Endodermal cell (in vitro differentiated cells): ENCODE measurements at regions not wholly inside any gene's neighbourhood (a gene's known extent, or its start where the extent isn't known, plus 50 kb on each side); places are given as distances from the start of the nearest gene placed in this dataset.

Experiments used
- DNase-seq: peaks from one replicate; pipeline ENCODE4 v3.0.0-alpha.2; 2017
- H3K27ac ChIP-seq: 2 replicates; pipeline ENCODE4 v1.5.1; 2013; ENCODE audit warnings: mild to moderate bottlenecking, low read depth, low read length, moderate library complexity
- H3K27me3 ChIP-seq: 2 replicates; pipeline ENCODE4 v1.6.1; 2013; ENCODE audit warnings: mild to moderate bottlenecking, low read length, moderate library complexity; ENCODE audit not compliant: insufficient read depth, control insufficient read depth, poor library complexity, severe bottlenecking
- H3K36me3 ChIP-seq: 2 replicates; pipeline ENCODE4 v1.7.0; 2013; ENCODE audit warnings: mild to moderate bottlenecking, low read length, moderate library complexity; ENCODE audit not compliant: control insufficient read depth, insufficient read depth
- H3K4me1 ChIP-seq: one replicate; pipeline ENCODE4 v1.7.0; 2013; ENCODE audit warnings: low read length; ENCODE audit not compliant: control insufficient read depth, insufficient read depth
- H3K4me3 ChIP-seq: 2 replicates; pipeline ENCODE4 v1.5.1; 2013; ENCODE audit warnings: mild to moderate bottlenecking, low read length, moderate library complexity
- H3K9ac ChIP-seq: 2 replicates; pipeline ENCODE4 v1.6.1; 2013; ENCODE audit warnings: mild to moderate bottlenecking, low read length, moderate library complexity; ENCODE audit not compliant: poor library complexity, severe bottlenecking; ENCODE audit errors: extremely low read depth
- H3K9me3 ChIP-seq: 2 replicates; pipeline ENCODE4 v1.6.1; 2013; ENCODE audit warnings: mild to moderate bottlenecking, low read length, moderate library complexity; ENCODE audit not compliant: control insufficient read depth
- H3K27ac Mint-ChIP-seq: 2 replicates; pipeline ENCODE4 v1.8.0; 2020; ENCODE audit warnings: mixed read lengths
- H3K27me3 Mint-ChIP-seq: 2 replicates; pipeline ENCODE4 v1.8.0; 2021; ENCODE audit warnings: mild to moderate bottlenecking, mixed read lengths; ENCODE audit not compliant: insufficient read depth
- H3K36me3 Mint-ChIP-seq: 2 replicates; pipeline ENCODE4 v1.8.0; 2020; ENCODE audit warnings: low read depth, mixed read lengths
- H3K4me1 Mint-ChIP-seq: 2 replicates; pipeline ENCODE4 v1.8.0; 2020; ENCODE audit warnings: mixed read lengths
- H3K4me3 Mint-ChIP-seq: 2 replicates; pipeline ENCODE4 v1.8.0; 2020; ENCODE audit warnings: mild to moderate bottlenecking, moderate library complexity, mixed read lengths
- H3K9me3 Mint-ChIP-seq: 2 replicates; pipeline ENCODE4 v1.8.0; 2020; ENCODE audit warnings: mild to moderate bottlenecking, mixed read lengths
- WGBS, 2 experiments: methylation state at CpG; one replicate each; pipeline versions ENCODE4 v1.1.5 to v1.1.7; 2013; ENCODE audit warnings: missing lambda C conversion rate in 2 of 2, mixed read lengths in 1 of 2; ENCODE audit not compliant: insufficient coverage in 1 of 2, insufficient read length in 1 of 2; 5-methylcytosine and 5-hydroxymethylcytosine counted together
- TF ChIP-seq, protein P1 (sequence below): fragments of 200-600 bp; sonication (generic); conservative IDR thresholded peaks from 2 replicates; pipeline ENCODE4 v1.5.0; 2021; ENCODE audit warnings: antibody characterized with exemption, mild to moderate bottlenecking

DNA sequence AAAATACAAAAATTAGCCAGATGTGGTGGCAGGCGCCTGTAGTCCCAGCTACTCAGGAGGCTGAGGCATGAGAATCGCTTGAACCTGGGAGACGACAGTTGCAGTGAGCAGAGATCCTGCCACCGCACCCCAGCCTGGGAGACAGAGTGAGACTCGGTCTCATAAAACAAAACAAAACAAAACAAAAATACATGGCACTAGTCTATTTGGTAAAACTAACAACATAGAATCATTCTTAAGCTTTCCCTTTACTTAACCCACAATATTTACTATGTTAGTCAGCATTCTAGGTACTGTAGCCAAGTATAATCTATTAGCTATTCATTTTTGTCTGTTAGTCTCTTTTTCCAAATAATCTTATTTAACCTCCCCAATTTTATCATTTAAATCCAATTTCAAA is 1482.8 kb downstream of the SLITRK5 start:
- Histone ChIP-seq H3K27me3 (no peaks in the 10 kb centered on the region), H3K9me3 (peaks cover 10% of the 10 kb centered on the region), H3K27ac (no peak overlapping the region), H3K36me3 (no peaks in the 10 kb centered on the region), H3K9ac (no peak overlapping the region), H3K4me3 (no peak overlapping the region), H3K4me1 (no peaks in the 10 kb centered on the region)
- H3K9me3 Mint-ChIP-seq = no peaks in the 10 kb centered on the region
- H3K27me3 Mint-ChIP-seq = no peaks in the 10 kb centered on the region
- H3K36me3 Mint-ChIP-seq = no peaks in the 10 kb centered on the region
- H3K4me1 Mint-ChIP-seq = no peaks in the 10 kb centered on the region
- no peak overlapping the region for H3K27ac Mint-ChIP-seq
- TF ChIP-seq, protein P1, sequence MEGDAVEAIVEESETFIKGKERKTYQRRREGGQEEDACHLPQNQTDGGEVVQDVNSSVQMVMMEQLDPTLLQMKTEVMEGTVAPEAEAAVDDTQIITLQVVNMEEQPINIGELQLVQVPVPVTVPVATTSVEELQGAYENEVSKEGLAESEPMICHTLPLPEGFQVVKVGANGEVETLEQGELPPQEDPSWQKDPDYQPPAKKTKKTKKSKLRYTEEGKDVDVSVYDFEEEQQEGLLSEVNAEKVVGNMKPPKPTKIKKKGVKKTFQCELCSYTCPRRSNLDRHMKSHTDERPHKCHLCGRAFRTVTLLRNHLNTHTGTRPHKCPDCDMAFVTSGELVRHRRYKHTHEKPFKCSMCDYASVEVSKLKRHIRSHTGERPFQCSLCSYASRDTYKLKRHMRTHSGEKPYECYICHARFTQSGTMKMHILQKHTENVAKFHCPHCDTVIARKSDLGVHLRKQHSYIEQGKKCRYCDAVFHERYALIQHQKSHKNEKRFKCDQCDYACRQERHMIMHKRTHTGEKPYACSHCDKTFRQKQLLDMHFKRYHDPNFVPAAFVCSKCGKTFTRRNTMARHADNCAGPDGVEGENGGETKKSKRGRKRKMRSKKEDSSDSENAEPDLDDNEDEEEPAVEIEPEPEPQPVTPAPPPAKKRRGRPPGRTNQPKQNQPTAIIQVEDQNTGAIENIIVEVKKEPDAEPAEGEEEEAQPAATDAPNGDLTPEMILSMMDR = no peak
- no peak overlapping the region for H3K4me3 Mint-ChIP-seq
- no peak for DNase-seq
- 94% methylated on average over 5 of the region's 5 CpGs; no CpG with 5 or more reads in 1 of the 2 experiments for WGBS, 2 experiments

DNA sequence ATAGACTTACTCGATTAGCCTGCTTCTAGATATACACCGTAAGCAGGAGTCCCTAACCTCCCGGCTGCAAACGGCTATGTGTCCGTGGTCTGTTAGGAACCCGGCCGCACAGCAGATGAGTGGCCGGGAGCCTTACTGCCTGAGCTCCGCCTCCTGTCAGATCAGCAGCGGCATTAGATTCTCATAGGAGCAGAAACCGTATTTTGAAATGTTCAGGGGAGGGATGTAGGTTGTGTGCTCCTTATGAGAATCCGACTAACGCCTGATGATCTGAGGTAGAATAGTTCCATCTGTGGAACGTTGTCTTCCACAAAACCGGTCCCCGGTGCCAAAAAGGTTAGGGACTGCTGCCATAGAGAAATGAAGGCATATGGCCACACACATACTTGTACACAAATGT is 1491.9 kb downstream of the SLITRK5 start:
- no peaks in the 10 kb centered on the region for H3K4me1 Mint-ChIP-seq
- no peak overlapping the region for H3K9ac ChIP-seq
- H3K27ac Mint-ChIP-seq = no peak overlapping the region
- H3K27me3 ChIP-seq = no peaks in the 10 kb centered on the region
- H3K36me3 Mint-ChIP-seq = no peaks in the 10 kb centered on the region
- no peak overlapping the region for H3K27ac ChIP-seq
- H3K4me3 Mint-ChIP-seq = no peak overlapping the region
- no peak for DNase-seq
- TF ChIP-seq, protein P1 = no peak
- 93 to 100% methylated on average over 12 to 16 of the region's 16 CpGs for WGBS, 2 experiments
- H3K4me3 ChIP-seq = no peak overlapping the region
- no peaks in the 10 kb centered on the region for H3K27me3 Mint-ChIP-seq
- H3K36me3 ChIP-seq = no peaks in the 10 kb centered on the region
- peaks cover 2% of the 10 kb centered on the region for H3K9me3 Mint-ChIP-seq
- H3K9me3 ChIP-seq = no peaks in the 10 kb centered on the region
- H3K4me1 ChIP-seq = no peaks in the 10 kb centered on the region

DNA sequence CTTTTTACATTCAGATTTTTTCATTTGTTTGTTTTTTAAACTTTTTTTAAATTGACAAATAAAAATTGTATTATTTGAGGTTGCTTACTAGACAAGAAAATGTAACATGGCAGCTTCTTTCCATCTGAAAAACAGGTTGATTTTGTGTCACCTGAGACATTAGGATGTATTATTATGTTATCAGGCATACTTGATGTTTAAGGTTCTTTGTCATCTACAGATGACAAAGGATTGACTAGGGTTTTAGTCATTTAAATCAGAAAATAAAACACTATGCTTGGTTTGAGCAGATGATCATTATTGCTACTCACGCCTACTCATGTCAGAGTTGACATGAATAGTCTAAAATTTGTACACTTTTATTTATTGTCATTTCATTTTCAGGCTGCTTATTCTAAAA is 1494.5 kb downstream of the SLITRK5 start:
- no peak overlapping the region for H3K4me3 Mint-ChIP-seq
- H3K36me3 Mint-ChIP-seq = no peaks in the 10 kb centered on the region
- no peaks in the 10 kb centered on the region for H3K36me3 ChIP-seq
- no peaks in the 10 kb centered on the region for H3K4me1 ChIP-seq
- WGBS, 2 experiments = 88 to 100% methylated on average over 1 of the region's 1 CpG
- no peak overlapping the region for H3K9ac ChIP-seq
- no peak overlapping the region for H3K27ac Mint-ChIP-seq
- DNase-seq = no peak
- H3K27me3 Mint-ChIP-seq = no peaks in the 10 kb centered on the region
- TF ChIP-seq, protein P1 = no peak
- no peaks in the 10 kb centered on the region for H3K27me3 ChIP-seq
- H3K9me3 Mint-ChIP-seq = peaks cover 2% of the 10 kb centered on the region
- H3K27ac ChIP-seq = no peak overlapping the region
- no peaks in the 10 kb centered on the region for H3K9me3 ChIP-seq
- H3K4me3 ChIP-seq = no peak overlapping the region
- H3K4me1 Mint-ChIP-seq = peaks cover 5% of the 10 kb centered on the region
